ENCODE measurements at regions not wholly inside any gene's neighbourhood (a gene's known extent, or its start where the extent isn't known, plus 50 kb on each side); places are given as distances from the start of the nearest gene placed in this dataset.

GRCh38 chr12:77273898-77274297 lies 208.5 kb upstream of the E2F7 start:
- intact Hi-C loops (cut with DNase I) = no loop called here
- no peak for DNase-seq

- no peak for DNase-seq
Observed at GRCh38 chr12:77256956-77257355, 191.6 kb upstream of the E2F7 start.

DNA sequence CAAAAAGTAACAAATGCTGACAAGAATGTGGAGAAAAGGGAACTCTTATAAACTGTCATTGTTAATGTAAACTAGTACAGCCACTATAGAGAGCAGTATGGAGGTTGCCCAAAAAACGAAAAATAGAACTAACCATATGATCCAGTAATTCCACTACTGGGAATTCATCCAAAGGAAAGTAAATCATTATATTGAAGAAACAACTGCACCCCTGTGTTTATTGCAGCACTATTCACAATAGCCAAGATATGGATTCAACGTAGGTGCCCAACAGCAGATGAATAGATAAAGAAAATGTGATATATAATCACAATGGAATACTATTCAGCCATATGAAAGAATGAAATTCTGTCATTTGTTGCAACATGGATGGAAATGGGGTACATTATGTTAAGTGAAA lies 188.0 kb upstream of the E2F7 start:
- no peak for DNase-seq
- intact Hi-C loops (cut with DNase I) = no loop called here

More at GRCh38 chr12:77256956-77257355, 191.6 kb upstream of the E2F7 start:
- intact Hi-C loops (cut with DNase I) = no loop called here

DNA sequence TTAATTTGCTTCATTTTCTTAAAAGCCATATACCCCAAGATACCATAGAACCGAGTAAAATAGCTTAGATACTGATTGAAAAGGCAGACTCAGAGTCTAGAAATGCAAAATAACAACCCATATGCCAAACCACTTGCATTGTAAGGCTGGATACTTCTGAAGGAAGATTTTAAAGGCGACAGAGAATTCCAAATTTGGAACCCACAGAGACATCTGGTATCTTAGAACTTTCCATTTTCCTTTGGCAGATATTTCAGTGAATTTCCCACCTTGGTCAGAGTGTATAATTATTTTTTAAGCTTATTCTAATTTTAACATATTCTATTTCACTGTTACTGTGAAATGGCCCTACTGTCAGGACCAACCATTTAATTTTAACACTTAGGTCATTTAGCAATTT lies 186.4 kb upstream of the E2F7 start:
- intact Hi-C loops (cut with DNase I) = no loop called here
- DNase-seq = no peak

DNA sequence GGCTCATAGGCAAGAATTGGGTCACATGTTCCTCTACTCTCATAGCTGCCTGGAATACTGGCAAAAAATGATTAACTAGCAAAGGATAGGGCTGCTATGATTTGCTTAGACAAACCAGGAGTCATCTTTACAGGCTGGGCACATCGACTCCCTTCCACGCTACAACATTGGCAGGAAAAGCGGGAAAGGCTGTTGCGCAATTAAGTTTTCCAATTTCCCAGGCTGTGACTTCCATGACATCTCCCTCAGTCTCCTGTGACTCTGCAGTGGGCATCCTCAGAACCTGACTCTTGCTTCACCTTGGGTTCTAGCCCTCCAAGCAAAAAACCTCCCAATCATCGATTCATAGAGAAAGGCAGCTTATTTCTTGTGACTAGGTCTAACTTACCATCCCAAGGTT lies 184.5 kb upstream of the E2F7 start:
- intact Hi-C loops (cut with DNase I) = no loop called here
- DNase-seq = no peak

- DNase-seq = no peak
- intact Hi-C loops (cut with DNase I) = no loop called here
Observed at GRCh38 chr12:77248036-77248435, 182.7 kb upstream of the E2F7 start.

DNA sequence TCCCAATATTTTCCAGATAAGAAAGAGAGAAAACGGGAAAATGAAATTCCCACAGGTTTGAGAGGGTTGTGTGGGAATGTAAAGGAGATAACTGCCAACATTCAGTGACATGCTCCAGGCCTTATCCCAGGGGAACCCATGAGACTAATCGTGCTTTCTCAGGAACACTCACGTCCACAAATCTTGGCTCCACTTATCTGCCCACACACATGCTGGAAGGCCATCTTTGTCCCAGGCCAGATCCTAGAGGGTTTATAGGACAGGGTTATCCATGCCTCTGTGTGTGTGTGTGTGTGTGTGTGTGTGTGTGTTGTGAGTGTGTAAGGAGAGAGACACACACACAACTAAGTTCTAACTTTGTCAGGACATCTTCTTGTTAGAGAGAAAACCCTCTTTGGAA lies 182.2 kb upstream of the E2F7 start:
- DNase-seq = no peak

DNA sequence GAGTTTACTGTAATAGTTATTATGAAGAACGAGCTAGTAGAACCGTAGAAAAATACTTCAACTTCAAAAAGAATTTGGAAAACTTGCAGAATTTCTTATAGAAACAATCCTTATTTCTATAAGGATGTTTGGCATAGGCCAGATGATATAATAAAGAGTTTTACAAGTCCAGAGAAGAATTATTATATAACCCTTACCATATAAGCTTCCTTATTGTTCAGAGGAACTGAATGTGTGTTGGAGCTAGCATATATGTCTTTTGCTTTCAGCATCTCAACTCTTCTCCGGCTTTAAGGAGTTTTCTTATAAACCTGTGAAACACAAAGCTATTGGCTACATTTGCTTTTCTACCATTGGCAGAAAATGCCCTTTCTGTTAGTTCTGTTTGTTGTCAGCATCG lies 178.0 kb upstream of the E2F7 start:
- no peak for DNase-seq
- intact Hi-C loops (cut with DNase I) = no loop called here

More for the DNA sequence above, 182.2 kb upstream of the E2F7 start:
- intact Hi-C loops (cut with DNase I) = no loop called here

- intact Hi-C loops (cut with DNase I) = no loop called here
- no peak for DNase-seq
Observed at GRCh38 chr12:77239617-77240016, 174.2 kb upstream of the E2F7 start.

GRCh38 chr12:77238335-77238734 lies 173.0 kb upstream of the E2F7 start:
- intact Hi-C loops (cut with DNase I) = no loop called here
- no peak for DNase-seq

DNA sequence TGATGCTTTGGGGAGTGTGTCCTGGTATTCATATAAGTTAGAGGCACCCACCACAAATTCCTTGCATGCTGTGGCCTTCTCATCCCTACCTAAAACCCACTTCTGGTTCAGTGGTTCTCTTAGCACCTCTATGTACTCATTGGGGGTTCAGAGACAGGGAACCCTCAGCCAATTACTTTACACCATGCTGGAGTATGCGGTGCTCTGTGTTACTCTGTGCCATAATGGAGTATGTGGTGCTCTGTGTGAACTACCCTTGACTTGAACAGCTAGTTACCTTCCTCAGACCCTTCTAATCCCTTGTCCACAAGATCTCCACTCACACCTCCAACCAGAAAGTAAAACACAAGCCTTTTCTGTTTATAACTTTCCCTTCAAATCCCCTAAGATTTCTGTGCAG lies 172.5 kb upstream of the E2F7 start:
- DNase-seq = no peak
- intact Hi-C loops (cut with DNase I) = no loop called here

GRCh38 chr12:77236066-77236465 lies 170.7 kb upstream of the E2F7 start:
- intact Hi-C loops (cut with DNase I) = no loop called here
- DNase-seq = no peak

GRCh38 chr12:77232045-77232444 lies 166.7 kb upstream of the E2F7 start:
- intact Hi-C loops (cut with DNase I) = no loop called here
- DNase-seq = no peak

GRCh38 chr12:77231501-77231918 lies 166.1 kb upstream of the E2F7 start:
- intact Hi-C loops (cut with DNase I) = no loop called here
- peak in 4 of 42 donors; percentile 3 to 33 (median 10) for DNase-seq

GRCh38 chr12:77229640-77230442 lies 164.5 kb upstream of the E2F7 start:
- intact Hi-C loops (cut with DNase I) = no loop called here
- peak in 1 of 42 donors; percentile 5 for DNase-seq

- no peak for DNase-seq
- intact Hi-C loops (cut with DNase I) = no loop called here
Observed at GRCh38 chr12:77228376-77228775, 163.0 kb upstream of the E2F7 start.

GRCh38 chr12:77226368-77226767 lies 161.0 kb upstream of the E2F7 start:
- no peak for DNase-seq
- intact Hi-C loops (cut with DNase I) = no loop called here

DNA sequence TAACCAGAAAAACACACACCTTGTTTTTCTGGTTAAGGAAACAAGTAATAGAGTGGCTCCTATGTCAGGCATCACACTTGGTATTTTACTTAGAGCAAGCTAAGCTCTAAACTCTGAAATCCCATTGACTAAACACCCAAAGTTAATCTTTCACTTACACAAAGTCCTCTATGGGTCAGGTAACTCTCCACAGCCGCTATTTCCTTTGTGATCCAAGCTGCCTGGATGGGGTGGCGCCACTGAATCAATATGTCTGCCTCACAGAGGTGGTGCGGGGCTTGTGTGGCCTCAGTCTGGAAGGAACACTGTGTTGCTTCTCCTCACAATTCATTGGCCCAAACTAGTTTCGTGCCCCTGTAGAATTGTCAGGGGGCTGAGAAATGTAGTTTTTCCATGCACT lies 160.0 kb upstream of the E2F7 start:
- intact Hi-C loops (cut with DNase I) = no loop called here
- no peak for DNase-seq

DNA sequence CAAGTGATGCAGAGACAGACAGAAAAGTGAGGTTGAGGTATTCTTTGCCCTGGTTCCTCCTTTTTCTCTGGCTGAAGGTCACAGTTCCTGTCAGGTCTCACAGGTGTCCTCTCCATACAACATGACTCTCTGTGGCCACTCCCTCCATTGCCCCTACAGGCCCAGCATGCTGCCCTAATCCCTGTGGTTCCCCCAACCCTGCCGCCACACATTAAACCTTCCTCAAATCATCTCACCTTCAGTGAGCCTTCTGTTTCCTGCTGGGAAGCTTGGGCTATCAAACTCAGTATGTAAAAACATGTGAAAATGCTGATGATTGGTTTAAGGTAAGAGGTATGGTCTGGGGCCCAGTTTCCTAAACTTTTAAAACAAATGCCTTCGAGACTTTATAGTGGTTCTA lies 159.0 kb upstream of the E2F7 start:
- DNase-seq = no peak
- intact Hi-C loops (cut with DNase I) = no loop called here

GRCh38 chr12:77222336-77222735 lies 157.0 kb upstream of the E2F7 start:
- intact Hi-C loops (cut with DNase I) = no loop called here

DNA sequence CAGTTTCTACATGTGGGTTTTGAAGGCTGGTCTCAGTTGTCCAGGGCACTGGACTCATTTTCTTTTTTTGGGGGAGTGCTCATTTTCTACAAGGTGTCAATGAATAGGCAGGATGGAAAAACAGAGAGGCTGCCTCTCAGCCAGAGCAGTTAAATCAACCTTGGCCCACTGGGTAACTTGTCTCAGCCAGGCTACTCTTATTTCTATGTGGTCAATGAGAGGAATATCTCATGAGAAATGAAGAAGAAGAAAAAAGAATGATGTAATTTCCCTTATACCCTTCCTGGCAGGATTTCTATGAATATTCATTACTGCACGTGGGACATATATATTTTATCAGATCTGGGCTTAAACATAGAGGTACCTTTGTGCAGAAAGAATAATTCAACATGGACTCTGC lies 155.2 kb upstream of the E2F7 start:
- intact Hi-C loops (cut with DNase I) = no loop called here

More at GRCh38 chr12:77222336-77222735, 157.0 kb upstream of the E2F7 start:
- no peak for DNase-seq

More for the DNA sequence above, 155.2 kb upstream of the E2F7 start:
- DNase-seq = no peak

Measured in head of caudate nucleus (tissue), 42 donors.